GM18505 (cell line): ENCODE measurements at regions not wholly inside any gene's neighbourhood (a gene's known extent, or its start where the extent isn't known, plus 50 kb on each side); places are given as distances from the start of the nearest gene placed in this dataset.
"Not testable (repeated sequence)": the region's sequence is repeated elsewhere in the genome, so short reads cannot be mapped to it uniquely, and the experiment has no call there.

Experiments
- ATAC-seq: cut with Tn5 transposase; IDR thresholded peaks from one replicate; pipeline ENCODE4 v1.9.1; 2021; ENCODE audit not compliant: unreplicated experiment
- POLR2A ChIP-seq: IDR thresholded peaks from 4 replicates; pipeline ENCODE4 v1.6.1; 2011; ENCODE audit warnings: borderline replicate concordance; ENCODE audit not compliant: insufficient read depth, insufficient read length; ENCODE audit errors: extremely low read depth

GRCh38 chr3:39637807-39638206, 170.3 kb downstream of the MOBP start:
- TF ChIP-seq POLR2A, result no peak

GRCh38 chr3:39638301-39638700, 170.8 kb downstream of the MOBP start:
- ATAC-seq, result no peak
- TF ChIP-seq POLR2A, result no peak

More at GRCh38 chr3:39637807-39638206, 170.3 kb downstream of the MOBP start:
- no peak for ATAC-seq

- no peak for TF ChIP-seq POLR2A
- no peak for ATAC-seq
Observed at GRCh38 chr3:39639344-39640236, 169.8 kb upstream of the MYRIP start.

- no peak for ATAC-seq
- no peak for TF ChIP-seq POLR2A
Observed at GRCh38 chr3:39641274-39641673, 168.1 kb upstream of the MYRIP start.

- no peak for ATAC-seq
- TF ChIP-seq POLR2A, result no peak
Observed at GRCh38 chr3:39644176-39644575, 165.2 kb upstream of the MYRIP start.

- ATAC-seq, result not testable (repeated sequence)
Observed at GRCh38 chr3:39651256-39651655, 158.2 kb upstream of the MYRIP start.

- no peak for TF ChIP-seq POLR2A
- no peak for ATAC-seq
Observed at GRCh38 chr3:39651993-39652739, 157.2 kb upstream of the MYRIP start.

GRCh38 chr3:39655718-39656117, 153.7 kb upstream of the MYRIP start:
- not testable (repeated sequence) for ATAC-seq

GRCh38 chr3:39657075-39657474, 152.3 kb upstream of the MYRIP start:
- no peak for TF ChIP-seq POLR2A
- ATAC-seq, result no peak

- no peak for ATAC-seq
- no peak for TF ChIP-seq POLR2A
Observed at GRCh38 chr3:39657775-39658174, 151.6 kb upstream of the MYRIP start.

GRCh38 chr3:39664931-39665330, 144.5 kb upstream of the MYRIP start:
- TF ChIP-seq POLR2A, result no peak
- ATAC-seq, result no peak

- no peak for TF ChIP-seq POLR2A
- no peak for ATAC-seq
Observed at GRCh38 chr3:39665441-39665840, 144.0 kb upstream of the MYRIP start.

- ATAC-seq, result no peak
Observed at GRCh38 chr3:39668420-39668819, 141.0 kb upstream of the MYRIP start.

GRCh38 chr3:39671116-39671515, 138.3 kb upstream of the MYRIP start:
- ATAC-seq, result no peak

More at GRCh38 chr3:39668420-39668819, 141.0 kb upstream of the MYRIP start:
- TF ChIP-seq POLR2A, result no peak

More at GRCh38 chr3:39671116-39671515, 138.3 kb upstream of the MYRIP start:
- TF ChIP-seq POLR2A, result no peak
